ENCODE measurements at regions not wholly inside any gene's neighbourhood (a gene's known extent, or its start where the extent isn't known, plus 50 kb on each side); places are given as distances from the start of the nearest gene placed in this dataset.

DNA sequence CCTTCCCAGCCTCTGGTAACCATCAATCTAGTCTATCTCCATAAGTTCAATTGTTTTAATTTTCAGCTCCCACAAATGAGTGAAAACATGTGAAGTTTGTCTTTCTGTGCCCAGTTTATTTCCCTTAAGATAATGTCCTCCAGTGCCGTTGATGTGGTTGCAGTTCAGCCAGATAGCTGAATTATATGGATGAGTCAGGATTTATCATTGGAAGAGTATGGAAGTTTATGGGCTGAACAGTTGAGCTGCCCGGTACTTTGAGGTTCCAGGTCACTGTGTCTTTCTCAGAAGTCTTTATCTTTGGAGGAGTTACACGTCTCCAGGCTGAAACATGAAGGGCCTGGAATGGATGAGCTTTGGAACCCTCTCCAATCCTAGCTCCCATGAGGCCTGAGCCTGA is 120.1 kb downstream of the ASCL4 start:
- Histone ChIP-seq H3K36me3 (no peaks in the 10 kb centered on the region), H3K4me3 (no peak overlapping the region), H3K27ac (no peak overlapping the region), H3K4me1 (ENCODE audit: insufficient read depth) (no peaks in the 10 kb centered on the region), H3K27me3 (no peaks in the 10 kb centered on the region), H3K9me3 (no peaks in the 10 kb centered on the region)
- no peak for DNase-seq
- WGBS, 3 donors, result 25 to 28% (median 28%) methylated on average over 3 of the region's 3 CpGs
- no peak for TF ChIP-seq POLR2A (IDR thresholded peaks at IDR 0.05)
- TF ChIP-seq EP300 (IDR thresholded peaks at IDR 0.05), result no peak
- no peak for TF ChIP-seq CTCF (IDR thresholded peaks at IDR 0.05)
- intact Hi-C loops (cut with DNase I), result no loop called here

- no peaks in the 10 kb centered on the region for H3K36me3 ChIP-seq
- intact Hi-C loops (cut with DNase I), result no loop called here
- no peaks in the 10 kb centered on the region for H3K9me3 ChIP-seq
- no peaks in the 10 kb centered on the region for H3K4me1 ChIP-seq (ENCODE audit: insufficient read depth)
- H3K4me3 ChIP-seq, result no peak overlapping the region
- H3K27ac ChIP-seq, result no peak overlapping the region
- no peak for TF ChIP-seq EP300 (IDR thresholded peaks at IDR 0.05)
- TF ChIP-seq POLR2A (IDR thresholded peaks at IDR 0.05), result no peak
- TF ChIP-seq CTCF (IDR thresholded peaks at IDR 0.05), result no peak
- no peaks in the 10 kb centered on the region for H3K27me3 ChIP-seq
- no peak for DNase-seq
Observed at GRCh38 chr12:107895966-107896365, 121.5 kb downstream of the ASCL4 start.

DNA sequence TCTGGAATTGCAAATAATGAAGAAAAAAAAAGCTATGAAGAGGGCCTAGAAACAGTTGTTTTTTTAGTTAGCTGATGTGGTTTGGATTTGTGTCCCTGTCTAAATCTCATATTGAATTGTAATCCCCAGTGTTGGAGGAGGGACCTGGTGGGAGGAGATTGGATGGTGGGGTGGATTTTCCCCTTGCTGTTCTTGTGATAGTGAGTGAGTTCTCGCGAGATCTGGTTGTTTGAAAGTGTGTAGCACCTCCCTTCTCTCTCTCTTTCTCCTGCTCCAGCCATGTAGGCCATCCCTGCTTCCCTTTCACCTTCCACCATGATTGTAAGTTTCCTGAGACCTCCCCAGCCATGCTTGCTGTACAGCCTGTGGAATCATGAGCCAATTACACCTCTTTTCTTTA is 126.1 kb downstream of the ASCL4 start:
- no peaks in the 10 kb centered on the region for H3K27me3 ChIP-seq
- intact Hi-C loops (cut with DNase I), result no loop called here
- no peak overlapping the region for H3K27ac ChIP-seq
- H3K36me3 ChIP-seq, result no peaks in the 10 kb centered on the region
- TF ChIP-seq EP300 (IDR thresholded peaks at IDR 0.05) (no peak), CTCF (IDR thresholded peaks at IDR 0.05) (no peak), POLR2A (IDR thresholded peaks at IDR 0.05) (no peak)
- no peak for DNase-seq
- no peaks in the 10 kb centered on the region for H3K4me1 ChIP-seq (ENCODE audit: insufficient read depth)
- 63 to 73% (median 67%) methylated on average over 2 of the region's 2 CpGs for WGBS, 3 donors
- H3K9me3 ChIP-seq, result no peaks in the 10 kb centered on the region
- no peak overlapping the region for H3K4me3 ChIP-seq

GRCh38 chr12:107903341-107904061 is 129.0 kb downstream of the ASCL4 start:
- 1 to 3% (median 3%) methylated on average over 33 to 46 of the region's 46 CpGs for WGBS, 3 donors
- H3K27ac ChIP-seq, result no peak overlapping the region
- no peak for TF ChIP-seq EP300 (IDR thresholded peaks at IDR 0.05)
- TF ChIP-seq CTCF (IDR thresholded peaks at IDR 0.05), result no peak
- no peak for TF ChIP-seq POLR2A (IDR thresholded peaks at IDR 0.05)

More at GRCh38 chr12:107903341-107904061, 129.0 kb downstream of the ASCL4 start:
- no peaks in the 10 kb centered on the region for H3K4me1 ChIP-seq (ENCODE audit: insufficient read depth)
- H3K27me3 ChIP-seq, result no peaks in the 10 kb centered on the region
- no peaks in the 10 kb centered on the region for H3K9me3 ChIP-seq
- no peaks in the 10 kb centered on the region for H3K36me3 ChIP-seq
- intact Hi-C loops (cut with DNase I), result no loop called here
- H3K4me3 ChIP-seq, result no peak overlapping the region
- DNase-seq, result peak in 3 of 5 donors; percentile 10 to 44 (median 21)

Measured in ovary (tissue), 7 donors.